GM23248 (cell line): ENCODE measurements at regions not wholly inside any gene's neighbourhood (a gene's known extent, or its start where the extent isn't known, plus 50 kb on each side); places are given as distances from the start of the nearest gene placed in this dataset.

ENCODE experiments used
- EZH2 ChIP-seq: fragments of 200-600 bp; sonication (generic); IDR thresholded peaks from 2 replicates; pipeline ENCODE4 v1.6.1; 2018; ENCODE audit warnings: antibody characterized with exemption, mild to moderate bottlenecking; ENCODE audit not compliant: insufficient read depth, poor library complexity, severe bottlenecking
- EZH2phosphoT487 ChIP-seq: fragments of 200-600 bp; sonication (generic); IDR thresholded peaks from 2 replicates; pipeline ENCODE4 v1.6.1; 2018; ENCODE audit warnings: antibody characterized with exemption, moderate library complexity, mild to moderate bottlenecking, low read depth; ENCODE audit not compliant: insufficient read depth

- TF ChIP-seq EZH2: no peak
- no peak for TF ChIP-seq EZH2phosphoT487
These were observed 362.0 kb downstream of the IRX1 start for GRCh38 chr5:3957658-3958057.
